ENCODE measurements at regions not wholly inside any gene's neighbourhood (a gene's known extent, or its start where the extent isn't known, plus 50 kb on each side); places are given as distances from the start of the nearest gene placed in this dataset.

DNA sequence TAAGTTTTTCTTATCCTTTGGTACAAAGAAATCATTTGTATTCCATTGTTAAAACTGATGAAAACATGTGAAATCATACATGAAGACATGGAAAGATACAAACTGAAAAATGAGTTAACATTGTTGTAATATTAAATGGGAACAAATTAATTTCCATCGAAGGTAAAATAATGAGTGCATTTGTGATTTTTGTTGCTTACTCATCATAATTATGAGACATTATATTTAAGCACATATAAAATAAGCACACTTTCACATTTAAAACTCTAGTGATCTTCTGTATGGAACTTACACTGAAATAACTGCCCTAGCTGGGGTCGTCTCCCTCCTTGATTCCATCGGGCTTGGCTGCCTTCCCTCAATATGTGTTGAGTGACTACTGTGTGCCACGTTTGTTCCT, 204.2 kb upstream of the PRPS1L1 start:
- TF ChIP-seq POLR2A (IDR thresholded peaks at IDR 0.05): no peak
- TF ChIP-seq, protein P1, sequence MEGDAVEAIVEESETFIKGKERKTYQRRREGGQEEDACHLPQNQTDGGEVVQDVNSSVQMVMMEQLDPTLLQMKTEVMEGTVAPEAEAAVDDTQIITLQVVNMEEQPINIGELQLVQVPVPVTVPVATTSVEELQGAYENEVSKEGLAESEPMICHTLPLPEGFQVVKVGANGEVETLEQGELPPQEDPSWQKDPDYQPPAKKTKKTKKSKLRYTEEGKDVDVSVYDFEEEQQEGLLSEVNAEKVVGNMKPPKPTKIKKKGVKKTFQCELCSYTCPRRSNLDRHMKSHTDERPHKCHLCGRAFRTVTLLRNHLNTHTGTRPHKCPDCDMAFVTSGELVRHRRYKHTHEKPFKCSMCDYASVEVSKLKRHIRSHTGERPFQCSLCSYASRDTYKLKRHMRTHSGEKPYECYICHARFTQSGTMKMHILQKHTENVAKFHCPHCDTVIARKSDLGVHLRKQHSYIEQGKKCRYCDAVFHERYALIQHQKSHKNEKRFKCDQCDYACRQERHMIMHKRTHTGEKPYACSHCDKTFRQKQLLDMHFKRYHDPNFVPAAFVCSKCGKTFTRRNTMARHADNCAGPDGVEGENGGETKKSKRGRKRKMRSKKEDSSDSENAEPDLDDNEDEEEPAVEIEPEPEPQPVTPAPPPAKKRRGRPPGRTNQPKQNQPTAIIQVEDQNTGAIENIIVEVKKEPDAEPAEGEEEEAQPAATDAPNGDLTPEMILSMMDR (IDR thresholded peaks at IDR 0.05): no peak
